HL-60 (cell line): ENCODE measurements at regions not wholly inside any gene's neighbourhood (a gene's known extent, or its start where the extent isn't known, plus 50 kb on each side); places are given as distances from the start of the nearest gene placed in this dataset.

Experiments
- GABPA ChIP-seq: IDR thresholded peaks from 2 replicates; pipeline ENCODE4 v1.6.1; 2012; ENCODE audit warnings: low read depth
- POLR2AphosphoS5 ChIP-seq: IDR thresholded peaks from 2 replicates; pipeline ENCODE4 v1.6.1; 2012; ENCODE audit warnings: low read depth
- SPI1 ChIP-seq: IDR thresholded peaks from 2 replicates; pipeline ENCODE4 v1.6.1; 2012; ENCODE audit warnings: low read depth, mild to moderate bottlenecking, borderline replicate concordance
- TF ChIP-seq, protein P1 (sequence below): IDR thresholded peaks from one replicate; pipeline ENCODE4 v1.5.1; 2011; ENCODE audit warnings: low read length, control low read depth, inconsistent platforms; ENCODE audit not compliant: insufficient read depth
- TF ChIP-seq, protein P2 (sequence below): IDR thresholded peaks from 2 replicates; pipeline ENCODE4 v1.6.1; 2012; ENCODE audit warnings: low read depth; ENCODE audit not compliant: insufficient replicate concordance

DNA sequence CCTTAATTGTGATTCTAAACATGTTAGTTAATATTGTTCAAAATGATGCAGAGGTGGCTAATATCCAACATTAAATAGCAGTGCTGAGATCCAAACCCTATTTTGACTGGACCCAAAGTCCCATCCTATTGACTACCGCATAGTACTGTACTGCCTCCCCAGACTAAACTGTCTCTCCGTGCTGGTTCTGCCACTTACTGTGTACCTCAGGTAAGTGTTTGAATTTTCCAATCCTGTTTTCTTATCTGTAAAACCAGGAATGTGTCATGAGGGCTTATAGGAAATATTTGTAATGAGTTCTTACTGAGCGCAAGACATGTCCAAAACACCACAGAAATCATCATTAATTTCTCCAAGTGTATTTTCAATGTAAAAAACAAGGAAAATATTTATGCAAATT, 209.2 kb upstream of the CD180 start:
- TF ChIP-seq, protein P1, sequence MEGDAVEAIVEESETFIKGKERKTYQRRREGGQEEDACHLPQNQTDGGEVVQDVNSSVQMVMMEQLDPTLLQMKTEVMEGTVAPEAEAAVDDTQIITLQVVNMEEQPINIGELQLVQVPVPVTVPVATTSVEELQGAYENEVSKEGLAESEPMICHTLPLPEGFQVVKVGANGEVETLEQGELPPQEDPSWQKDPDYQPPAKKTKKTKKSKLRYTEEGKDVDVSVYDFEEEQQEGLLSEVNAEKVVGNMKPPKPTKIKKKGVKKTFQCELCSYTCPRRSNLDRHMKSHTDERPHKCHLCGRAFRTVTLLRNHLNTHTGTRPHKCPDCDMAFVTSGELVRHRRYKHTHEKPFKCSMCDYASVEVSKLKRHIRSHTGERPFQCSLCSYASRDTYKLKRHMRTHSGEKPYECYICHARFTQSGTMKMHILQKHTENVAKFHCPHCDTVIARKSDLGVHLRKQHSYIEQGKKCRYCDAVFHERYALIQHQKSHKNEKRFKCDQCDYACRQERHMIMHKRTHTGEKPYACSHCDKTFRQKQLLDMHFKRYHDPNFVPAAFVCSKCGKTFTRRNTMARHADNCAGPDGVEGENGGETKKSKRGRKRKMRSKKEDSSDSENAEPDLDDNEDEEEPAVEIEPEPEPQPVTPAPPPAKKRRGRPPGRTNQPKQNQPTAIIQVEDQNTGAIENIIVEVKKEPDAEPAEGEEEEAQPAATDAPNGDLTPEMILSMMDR, result no peak
- TF ChIP-seq POLR2AphosphoS5 (no peak), SPI1 (no peak), GABPA (no peak)
- TF ChIP-seq, protein P2, sequence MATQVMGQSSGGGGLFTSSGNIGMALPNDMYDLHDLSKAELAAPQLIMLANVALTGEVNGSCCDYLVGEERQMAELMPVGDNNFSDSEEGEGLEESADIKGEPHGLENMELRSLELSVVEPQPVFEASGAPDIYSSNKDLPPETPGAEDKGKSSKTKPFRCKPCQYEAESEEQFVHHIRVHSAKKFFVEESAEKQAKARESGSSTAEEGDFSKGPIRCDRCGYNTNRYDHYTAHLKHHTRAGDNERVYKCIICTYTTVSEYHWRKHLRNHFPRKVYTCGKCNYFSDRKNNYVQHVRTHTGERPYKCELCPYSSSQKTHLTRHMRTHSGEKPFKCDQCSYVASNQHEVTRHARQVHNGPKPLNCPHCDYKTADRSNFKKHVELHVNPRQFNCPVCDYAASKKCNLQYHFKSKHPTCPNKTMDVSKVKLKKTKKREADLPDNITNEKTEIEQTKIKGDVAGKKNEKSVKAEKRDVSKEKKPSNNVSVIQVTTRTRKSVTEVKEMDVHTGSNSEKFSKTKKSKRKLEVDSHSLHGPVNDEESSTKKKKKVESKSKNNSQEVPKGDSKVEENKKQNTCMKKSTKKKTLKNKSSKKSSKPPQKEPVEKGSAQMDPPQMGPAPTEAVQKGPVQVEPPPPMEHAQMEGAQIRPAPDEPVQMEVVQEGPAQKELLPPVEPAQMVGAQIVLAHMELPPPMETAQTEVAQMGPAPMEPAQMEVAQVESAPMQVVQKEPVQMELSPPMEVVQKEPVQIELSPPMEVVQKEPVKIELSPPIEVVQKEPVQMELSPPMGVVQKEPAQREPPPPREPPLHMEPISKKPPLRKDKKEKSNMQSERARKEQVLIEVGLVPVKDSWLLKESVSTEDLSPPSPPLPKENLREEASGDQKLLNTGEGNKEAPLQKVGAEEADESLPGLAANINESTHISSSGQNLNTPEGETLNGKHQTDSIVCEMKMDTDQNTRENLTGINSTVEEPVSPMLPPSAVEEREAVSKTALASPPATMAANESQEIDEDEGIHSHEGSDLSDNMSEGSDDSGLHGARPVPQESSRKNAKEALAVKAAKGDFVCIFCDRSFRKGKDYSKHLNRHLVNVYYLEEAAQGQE, result no peak
